ENCODE measurements at regions not wholly inside any gene's neighbourhood (a gene's known extent, or its start where the extent isn't known, plus 50 kb on each side); places are given as distances from the start of the nearest gene placed in this dataset.
"Not testable (repeated sequence)": the region's sequence is repeated elsewhere in the genome, so short reads cannot be mapped to it uniquely, and the experiment has no call there.

DNA sequence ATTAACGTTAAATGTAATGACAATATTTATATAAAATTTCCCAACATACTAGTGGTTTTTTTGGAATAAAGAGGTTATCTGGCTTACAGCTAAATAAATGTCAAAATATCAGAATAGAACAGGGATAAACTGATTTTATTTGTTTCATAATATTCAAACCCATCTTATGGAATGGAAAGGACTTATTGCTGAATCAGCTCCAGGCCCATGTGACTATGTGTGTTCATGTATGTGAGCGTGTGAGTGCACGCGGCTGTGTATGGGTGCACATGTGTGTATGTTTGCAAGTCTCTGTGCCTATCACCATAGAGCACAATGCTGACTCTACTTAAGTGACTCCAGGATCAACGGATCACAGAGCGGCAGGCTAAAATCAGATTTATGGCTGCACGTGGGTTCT, 392.3 kb upstream of the GRM7 start:
- no peak for DNase-seq

DNA sequence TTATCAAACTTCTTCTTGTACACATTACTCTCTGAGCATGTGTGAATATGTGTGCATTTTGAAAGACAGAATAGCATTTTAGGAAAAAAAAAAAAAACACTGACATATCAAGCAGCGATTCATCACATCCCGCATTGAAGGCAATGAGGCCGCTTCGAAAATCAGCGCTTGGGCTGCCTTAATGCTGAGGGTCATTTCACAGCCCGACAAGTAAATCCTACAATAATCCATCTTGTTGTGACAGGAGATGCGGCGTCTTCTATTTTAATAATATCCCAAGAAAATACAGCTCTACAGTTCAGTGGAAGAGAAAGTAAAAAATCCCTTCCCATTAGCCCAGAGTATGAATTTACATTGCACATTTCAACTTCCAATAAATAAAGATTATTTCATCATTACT, 389.2 kb upstream of the GRM7 start:
- no peak for DNase-seq

DNA sequence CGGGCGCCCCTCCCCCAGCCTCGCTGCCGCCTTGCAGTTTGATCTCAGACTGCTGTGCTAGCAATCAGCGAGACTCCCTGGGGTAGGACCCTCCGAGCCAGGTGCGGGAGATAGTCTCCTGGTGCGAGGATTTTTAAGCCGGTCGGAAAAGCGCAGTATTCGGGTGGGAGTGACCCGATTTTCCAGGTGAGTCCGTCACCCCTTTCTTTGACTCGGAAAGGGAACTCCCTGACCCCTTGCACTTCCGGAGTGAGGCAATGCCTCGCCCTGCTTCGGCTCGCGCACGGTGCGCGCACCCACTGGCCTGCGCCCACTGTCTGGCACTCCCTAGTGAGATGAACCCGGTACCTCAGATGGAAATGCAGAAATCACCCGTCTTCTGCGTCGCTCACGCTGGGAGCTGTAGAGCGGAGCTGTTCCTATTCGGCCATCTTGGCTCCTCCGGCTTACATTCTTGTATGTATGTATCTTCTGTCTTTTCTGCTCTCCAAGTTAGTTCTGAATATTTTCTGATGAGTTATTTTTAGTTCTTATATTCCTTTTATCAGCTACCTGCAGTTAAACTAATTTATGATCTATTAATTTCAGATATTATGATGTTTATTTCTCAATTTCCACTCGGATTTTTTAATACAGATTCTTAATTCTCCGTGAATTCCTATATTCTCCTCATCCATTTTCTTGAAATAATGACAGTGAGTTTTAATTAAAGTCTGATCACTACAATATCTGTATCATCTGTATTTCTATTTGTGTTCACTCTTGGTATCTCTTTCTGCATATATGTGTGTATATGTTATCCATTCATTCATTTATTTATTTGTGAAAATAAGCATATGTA, 370.2 kb upstream of the GRM7 start:
- DNase-seq: not testable (repeated sequence)

DNA sequence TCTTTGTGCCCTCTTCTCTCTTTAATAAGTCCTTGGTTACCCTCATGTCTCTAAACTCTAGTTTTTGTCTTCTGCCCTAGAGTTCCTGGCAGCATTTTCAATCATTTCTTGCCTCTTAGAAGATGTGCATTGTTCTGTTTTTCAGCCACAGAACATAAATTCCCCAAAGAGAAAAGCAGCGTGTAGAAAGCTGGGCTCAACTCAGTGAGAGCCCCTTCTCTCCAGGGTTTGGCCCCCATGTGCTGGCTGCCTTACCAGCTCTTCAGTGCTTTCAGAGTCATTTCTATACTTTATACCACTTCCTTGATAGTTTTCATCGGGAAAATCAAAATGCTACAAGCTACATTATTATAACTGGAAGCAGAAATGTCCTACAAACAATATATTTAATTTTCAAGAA, 369.1 kb upstream of the GRM7 start:
- no peak for DNase-seq

DNA sequence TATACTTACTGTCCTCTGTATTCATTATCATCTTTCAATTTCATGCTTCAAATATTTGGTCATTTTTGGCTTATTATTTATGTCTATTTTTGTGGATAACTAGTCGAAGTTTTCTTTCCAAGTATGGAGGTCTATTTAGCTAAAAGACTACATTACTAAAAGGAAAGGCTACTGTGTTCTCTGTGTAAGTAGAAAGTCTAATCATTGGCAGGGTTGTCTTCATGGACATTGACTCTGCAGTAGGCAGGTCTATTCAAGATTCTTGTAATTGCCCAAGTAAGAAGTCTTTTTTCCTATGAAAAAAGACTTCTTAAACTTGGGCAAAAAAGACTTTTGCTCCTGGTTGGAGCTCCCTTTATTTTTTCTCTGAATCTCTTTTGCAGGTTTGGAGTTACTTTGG, 368.6 kb upstream of the GRM7 start:
- no peak for DNase-seq

DNA sequence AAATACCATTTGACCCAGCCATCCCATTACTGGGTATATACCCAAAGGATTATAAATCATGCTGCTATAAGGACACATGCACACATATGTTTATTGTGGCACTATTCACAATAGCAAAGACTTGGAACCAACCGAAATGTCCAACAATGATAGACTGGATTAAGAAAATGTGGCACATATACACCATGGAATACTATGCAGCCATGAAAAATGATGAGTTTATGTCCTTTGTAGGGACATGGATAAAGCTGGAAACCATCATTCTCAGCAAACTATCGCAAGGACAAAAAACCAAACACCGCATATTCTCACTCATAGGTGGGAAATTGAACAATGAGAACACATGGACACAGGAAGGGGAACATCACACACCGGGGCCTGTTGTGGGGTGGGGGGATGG, 362.0 kb upstream of the GRM7 start:
- not testable (repeated sequence) for DNase-seq

DNA sequence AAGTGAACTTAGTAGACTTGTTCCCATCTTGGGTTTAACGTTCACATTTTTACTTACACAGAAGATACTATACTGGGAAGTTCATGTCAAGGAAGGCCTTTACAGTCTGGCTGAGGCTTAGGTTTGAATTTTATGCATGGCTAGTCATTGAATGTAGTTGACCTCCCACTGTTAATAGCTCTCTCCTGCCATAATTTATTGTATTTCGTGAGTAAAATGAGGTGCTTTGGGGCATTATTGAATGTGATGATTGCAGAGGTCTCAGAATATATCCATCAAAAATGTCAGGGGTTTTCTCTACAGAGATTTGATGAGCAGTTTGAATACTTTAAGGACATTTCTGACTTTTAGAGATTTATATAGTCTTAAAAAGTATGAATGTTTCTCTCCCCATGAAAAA, 356.6 kb upstream of the GRM7 start:
- DNase-seq: no peak

DNA sequence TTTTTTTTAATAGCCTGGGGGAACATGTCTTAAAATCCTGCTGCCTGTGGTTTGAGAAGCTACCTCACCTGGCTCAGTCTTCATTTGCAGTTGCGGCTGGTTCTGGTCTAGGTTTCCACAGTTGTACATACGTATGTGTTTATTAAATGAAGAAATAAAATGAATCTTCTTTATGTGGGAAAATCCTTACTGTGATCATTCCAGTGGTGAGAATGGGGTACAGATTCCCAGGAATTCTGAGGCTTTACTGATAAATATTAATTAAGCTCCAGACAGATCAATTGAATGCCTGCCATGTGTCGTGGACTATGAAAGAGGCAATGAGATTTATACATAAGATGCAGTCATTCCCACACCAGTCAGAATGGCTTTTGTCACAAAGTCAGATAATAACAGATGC, 356.1 kb upstream of the GRM7 start:
- no peak for DNase-seq

DNA sequence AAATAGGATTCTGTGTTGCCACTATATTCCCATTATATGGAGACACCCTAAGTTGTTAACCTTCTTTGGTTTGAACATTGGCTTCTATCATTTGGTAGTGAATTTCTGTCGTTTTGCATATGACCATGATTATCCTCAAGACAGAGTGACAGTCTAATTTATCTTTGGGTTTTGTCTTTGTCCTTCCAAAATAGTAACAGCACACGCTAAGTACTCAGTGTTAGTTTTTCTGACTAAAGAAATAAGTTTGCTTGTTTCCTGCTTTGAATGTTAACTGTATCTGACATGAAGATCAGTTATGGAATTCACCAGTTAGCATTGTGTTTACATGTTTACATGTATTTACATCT, 352.5 kb upstream of the GRM7 start:
- no peak for DNase-seq

DNA sequence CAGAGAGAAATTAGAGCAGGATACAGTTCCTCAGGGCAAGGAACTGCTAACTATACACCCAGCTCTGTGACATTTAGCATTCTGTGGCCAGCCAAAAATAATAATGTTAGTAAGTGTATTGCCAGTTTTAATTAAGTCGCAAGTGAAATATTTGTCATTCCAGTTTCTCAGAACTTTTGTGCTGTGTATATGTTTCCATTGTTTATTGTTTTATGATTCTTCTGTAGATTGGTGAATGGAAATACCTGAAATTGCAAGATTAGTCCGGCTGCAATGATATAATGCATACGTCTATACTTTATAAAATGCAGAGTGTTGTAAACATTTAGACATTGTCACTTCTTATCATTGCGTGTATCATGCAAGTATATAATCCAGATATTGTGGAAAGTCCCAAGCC, 351.3 kb upstream of the GRM7 start:
- DNase-seq: no peak

DNA sequence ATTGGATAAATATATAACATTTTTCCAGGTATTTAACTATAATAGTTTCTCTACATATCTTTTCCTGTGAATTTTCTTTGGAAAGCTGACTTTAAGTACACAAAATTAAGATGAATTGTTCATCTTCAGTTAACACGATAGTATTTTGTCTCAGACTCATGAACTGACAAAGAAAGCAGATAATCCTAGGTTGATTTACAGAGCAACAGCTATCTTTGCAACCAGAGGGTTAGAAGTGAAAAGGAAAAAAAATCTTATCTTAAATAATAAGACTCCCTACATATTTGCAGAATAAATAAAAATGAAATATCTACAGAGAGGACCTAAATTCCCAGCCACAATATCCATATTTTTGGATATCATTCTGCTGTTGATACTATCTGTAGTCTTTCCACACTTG, 350.2 kb upstream of the GRM7 start:
- no peak for DNase-seq

DNA sequence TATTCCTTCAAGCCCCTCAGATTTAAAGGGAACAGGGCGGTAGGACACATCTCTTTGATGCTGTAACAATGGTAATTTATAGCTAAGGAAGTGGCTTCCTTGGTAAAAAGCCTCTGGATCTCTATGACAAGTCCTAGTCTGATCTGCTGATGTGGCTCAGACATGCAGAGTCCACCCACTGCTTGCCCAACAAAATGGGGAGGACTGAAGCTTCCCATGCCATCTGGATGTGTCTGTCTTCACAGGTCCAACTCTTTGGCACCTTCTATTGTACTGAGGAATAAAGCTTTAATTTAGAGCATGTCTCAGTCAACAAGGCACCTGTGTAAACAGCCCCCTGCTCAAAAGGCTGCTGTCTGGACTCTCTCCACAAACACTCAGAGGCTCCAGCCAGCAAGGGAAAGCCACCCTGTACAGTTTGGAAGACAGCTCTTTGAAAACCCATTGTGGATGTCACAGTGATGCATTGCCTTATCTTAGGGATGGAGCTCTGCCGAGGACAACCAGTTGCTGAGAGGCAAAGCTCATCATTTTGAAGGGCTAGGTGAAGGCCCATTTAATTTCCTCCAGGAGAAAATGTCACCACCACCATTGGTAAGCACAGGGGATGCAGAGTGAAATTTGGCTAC, 348.6 kb upstream of the GRM7 start:
- no peak for DNase-seq

DNA sequence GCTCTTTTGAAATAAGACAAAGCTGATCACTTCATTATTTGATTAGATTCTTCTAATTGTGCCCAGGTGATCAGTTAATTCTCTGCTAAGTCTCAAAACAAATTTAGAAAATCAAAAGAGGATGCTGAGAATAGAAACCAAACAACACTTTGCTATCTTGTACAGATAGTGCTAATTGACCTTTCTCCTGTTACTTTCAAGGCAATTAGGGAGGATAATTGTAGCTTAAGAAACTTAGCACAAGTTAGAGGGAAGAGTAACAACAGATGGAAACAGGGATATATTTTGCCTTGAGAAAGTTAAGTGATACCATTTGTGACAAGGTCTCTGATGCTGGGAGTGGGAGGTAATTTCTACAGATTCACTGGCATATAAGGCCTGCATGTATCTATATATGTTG, 344.8 kb upstream of the GRM7 start:
- no peak for DNase-seq

DNA sequence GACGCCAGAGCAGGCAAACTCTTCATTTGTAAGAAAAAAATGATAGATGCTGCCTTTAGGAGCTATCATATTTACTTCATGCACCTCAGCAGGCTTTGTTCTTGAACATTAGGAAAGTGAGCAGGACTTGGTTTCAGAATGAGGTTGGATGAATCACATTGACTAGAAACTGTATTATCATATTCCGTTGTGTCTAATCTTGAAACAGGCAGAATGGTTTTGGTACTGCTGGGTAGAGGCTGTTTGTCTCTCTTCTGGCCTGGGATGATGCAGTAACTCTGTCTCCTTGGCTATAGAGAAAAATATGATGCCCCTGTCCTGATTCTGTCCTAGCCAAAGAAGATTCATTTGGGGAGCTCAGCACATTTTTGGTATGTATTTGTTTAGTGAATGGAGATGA, 344.2 kb upstream of the GRM7 start:
- no peak for DNase-seq

DNA sequence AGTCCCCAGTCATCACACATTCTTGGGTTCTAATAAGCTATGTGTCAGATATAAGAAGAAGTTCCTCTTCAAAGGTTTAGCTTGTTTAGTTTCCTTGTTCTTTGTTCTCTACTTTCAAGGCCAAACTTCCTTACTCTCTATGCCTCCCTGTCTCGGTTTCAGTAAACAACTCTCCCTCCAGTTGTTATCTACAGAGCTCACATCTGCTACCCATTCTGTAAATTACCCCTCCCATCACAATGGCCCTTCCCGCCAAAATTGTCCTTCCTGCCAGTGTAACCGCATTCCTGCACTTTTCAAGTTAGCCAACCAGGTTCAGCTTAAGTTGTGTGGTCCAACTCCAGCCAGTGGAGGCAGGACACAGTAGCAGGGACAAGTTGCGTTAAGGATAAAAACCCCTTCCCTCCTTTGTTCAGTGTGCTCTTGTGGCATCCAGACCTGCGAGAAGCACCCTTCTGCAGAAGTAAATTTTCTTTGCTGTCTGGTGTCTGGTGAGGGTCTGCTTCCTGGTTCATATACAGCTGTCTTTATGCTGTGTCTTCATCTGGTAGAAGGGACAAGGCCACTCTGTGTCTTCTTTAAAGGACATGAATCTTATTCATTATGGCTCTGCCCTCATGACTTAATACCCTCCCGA, 342.1 kb upstream of the GRM7 start:
- no peak for DNase-seq

DNA sequence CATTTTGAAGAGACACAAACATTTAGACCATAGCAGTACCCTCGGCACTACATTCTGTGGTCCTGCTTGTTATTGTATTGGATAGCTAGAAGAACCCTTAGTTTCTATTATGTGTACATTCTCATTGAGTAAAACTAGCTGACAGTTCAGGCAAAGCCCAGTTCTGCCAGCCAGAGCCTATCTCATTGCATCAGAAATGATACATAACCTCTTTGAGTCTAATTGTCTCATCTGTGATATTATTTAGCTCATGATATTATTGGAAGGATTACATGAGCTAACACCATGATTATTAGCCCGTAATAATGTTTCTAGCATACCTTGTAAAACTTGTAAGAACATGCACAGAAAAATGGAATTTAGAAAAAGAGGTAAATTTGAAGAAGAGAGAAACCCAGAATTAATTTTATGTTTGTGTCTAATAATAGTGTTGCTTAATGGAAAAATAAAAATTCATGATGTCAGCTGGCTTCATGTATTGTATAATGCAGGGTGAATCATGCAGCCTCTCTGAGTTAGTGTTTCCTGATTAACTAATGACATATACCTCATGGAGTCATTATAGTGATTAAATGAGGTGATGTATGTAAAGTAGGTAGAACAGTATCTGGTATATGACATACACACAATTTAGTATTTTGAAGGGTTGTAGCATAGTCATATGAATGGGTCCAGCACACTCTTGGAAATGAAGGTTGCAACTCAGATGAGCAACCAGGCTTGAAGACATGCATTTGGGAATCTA, 339.4 kb upstream of the GRM7 start:
- DNase-seq: no peak

DNA sequence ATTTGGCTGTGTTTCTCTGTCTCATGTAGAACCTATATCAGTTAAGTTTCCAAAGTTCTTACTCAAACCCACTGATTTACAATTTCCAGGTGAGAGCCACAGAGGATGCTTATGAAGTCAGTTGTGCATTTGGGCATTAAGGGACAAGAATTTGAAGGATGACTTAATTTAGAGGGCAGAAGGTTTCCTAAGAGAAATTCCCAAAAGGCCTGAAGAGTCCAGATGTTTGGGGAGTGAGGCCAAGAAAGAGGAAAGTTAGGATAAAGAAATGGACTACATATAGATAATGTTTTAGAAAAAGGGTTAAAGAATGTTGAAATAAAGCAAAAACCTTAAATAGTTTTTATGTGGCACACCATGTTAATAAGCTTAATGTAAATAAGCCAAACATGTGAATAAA, 338.7 kb upstream of the GRM7 start:
- DNase-seq: no peak

DNA sequence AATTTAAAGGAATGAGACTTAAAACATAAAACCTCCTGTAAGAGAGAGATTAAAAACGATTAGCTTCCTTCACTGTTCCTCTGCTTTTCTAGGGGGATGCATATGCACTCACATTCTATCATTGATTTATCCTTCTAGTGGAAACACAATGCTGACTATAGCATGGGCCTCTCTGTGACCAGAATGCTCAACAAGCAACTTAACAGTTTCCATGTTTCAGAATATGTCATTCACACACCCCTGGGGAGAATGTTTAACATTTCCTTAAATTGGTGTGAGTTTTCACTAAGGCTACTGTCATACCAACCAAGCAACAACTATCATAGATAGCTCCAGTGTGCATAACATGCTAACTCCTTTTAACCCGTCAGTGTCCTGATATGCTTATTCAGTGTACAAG, 337.9 kb upstream of the GRM7 start:
- DNase-seq: no peak

DNA sequence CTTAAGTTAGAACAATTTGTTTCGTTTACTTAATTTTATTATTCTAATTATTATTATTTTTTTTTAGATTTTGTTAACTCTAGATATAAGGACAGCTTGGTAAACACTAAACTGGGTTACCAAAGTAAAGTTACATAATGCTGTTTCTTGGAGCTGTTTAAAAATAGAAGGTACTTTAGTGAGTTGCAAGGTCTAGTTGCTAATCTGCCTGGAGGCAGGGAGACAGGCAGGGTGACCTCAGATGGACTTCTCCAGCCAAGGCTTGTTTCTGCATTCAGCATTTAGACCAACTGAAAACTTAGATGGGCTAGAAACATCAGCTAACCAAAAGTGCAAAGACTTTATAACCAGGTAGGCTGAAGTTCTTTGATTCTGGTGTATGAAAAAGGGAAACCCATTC, 336.4 kb upstream of the GRM7 start:
- DNase-seq: no peak

DNA sequence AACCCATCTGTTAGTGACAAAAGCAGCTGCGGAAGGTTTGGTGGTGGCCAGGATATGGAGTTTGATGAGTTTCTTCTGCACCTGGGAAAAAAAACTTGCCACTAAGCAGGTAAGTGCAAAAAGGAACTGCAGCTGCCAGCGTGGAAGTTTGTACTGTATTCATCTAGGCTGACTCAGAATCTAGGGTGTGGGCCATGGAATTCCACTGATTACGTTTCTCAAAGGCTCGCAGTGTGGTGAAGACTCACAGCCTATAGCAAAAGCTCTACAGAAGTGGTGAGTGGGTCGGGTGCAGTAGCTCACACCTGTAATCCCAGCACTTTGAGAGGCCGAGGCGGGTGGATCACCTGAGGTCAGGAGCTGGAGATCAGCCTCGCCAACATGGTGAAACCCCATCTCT, 334.6 kb upstream of the GRM7 start:
- no peak for DNase-seq

DNA sequence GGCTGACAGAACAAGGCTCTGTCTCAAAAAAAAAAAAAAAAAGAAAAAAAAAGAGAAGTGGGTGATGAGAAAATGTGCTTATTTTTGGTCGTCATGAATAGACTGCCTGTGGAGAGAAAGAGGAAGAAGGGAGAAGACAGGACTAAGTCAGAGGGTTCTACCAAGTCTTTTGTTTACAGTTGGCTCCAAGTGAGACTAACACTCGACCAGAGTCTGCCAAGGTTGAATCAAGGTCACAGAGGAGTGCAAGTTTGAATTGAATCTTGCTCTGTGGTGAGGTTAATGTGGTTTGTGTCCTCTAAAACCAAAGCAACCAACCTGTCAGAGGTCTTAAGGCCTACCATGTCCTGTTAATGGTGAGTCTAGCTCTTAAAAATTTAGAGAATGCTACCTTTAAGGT, 334.1 kb upstream of the GRM7 start:
- DNase-seq: no peak

DNA sequence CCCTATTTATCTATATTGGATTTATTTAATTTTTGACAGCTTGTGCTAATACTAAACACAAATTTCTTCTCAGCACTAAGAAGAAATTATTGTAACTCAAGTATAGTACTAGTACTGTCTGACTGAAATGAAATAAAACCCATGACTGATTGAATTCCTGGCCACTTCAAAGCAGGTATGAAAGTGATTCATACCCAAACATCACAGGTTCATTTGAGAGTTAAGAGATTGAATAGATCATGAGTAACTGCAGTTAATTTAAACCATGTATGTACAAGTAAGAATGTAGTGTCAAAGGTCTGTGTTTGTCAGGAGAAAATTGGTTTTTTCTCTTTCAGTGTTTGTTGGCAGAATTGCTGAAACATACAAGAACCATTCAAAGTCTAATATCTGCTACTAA, 332.0 kb upstream of the GRM7 start:
- DNase-seq: no peak

DNA sequence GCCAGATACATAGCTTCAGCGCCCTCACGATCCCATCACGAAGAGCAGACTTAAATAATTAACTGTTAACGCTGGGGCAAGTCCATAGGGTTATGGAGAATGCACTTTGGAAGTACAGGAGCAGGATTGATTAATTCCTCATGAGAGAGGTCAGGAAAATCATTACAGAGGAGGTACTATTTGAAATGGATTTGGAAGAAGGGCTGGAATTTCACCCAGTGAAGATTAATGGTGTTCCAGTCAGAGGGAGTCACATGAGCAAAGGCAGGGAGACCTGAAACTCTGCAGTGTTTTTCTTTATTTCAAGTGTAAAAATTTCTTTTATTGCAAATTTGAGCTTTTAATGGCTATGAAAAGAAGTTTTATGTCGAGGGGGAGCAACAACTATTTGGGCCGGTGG, 329.8 kb upstream of the GRM7 start:
- no peak for DNase-seq

DNA sequence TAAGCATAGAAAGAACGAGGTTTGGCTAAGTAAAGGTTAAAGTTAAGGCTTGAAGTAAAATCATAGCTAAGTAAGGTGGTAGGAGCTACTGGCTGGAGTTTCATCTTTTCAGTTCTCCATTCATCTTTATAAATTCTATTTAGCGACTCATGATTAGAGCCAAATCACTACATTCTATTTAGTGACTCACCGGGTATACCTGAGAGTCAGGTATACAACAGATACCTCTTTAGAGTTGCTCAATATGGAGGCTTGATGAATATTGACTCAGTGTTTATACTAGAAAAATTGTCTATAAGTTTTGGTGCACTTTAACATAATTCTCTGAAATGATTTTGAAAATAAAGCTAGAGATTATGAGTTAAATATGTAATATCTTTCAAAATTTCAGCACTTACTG, 328.8 kb upstream of the GRM7 start:
- no peak for DNase-seq
